WERI-Rb-1 (cell line): ENCODE measurements at regions not wholly inside any gene's neighbourhood (a gene's known extent, or its start where the extent isn't known, plus 50 kb on each side); places are given as distances from the start of the nearest gene placed in this dataset.

ENCODE experiments used
- DNase-seq: peaks from one replicate; pipeline ENCODE4 v3.0.0-alpha.2; 2020
- H3K27ac ChIP-seq: fragments of 250-450 bp; sonication (Bioruptor Pico); 2 replicates; pipeline ENCODE4 v1.5.1; 2020; ENCODE audit warnings: mild to moderate bottlenecking, moderate library complexity
- H3K27me3 ChIP-seq: fragments of 250-450 bp; sonication (Bioruptor Pico); 2 replicates; pipeline ENCODE4 v1.5.1; 2021; ENCODE audit warnings: mild to moderate bottlenecking, low read depth, moderate library complexity; ENCODE audit not compliant: insufficient read depth, severe bottlenecking
- H3K36me3 ChIP-seq: fragments of 250-450 bp; sonication (Bioruptor Pico); 2 replicates; pipeline ENCODE4 v1.5.1; 2020; ENCODE audit warnings: mild to moderate bottlenecking, moderate library complexity
- H3K4me3 ChIP-seq: 2 replicates; pipeline ENCODE4 v1.5.1; 2011; ENCODE audit warnings: low read depth, mild to moderate bottlenecking, control low read depth, low read length
- H3K9me3 ChIP-seq: fragments of 250-450 bp; sonication (Bioruptor Pico); 2 replicates; pipeline ENCODE4 v1.5.1; 2021; ENCODE audit warnings: mild to moderate bottlenecking, moderate library complexity; ENCODE audit not compliant: severe bottlenecking
- TF ChIP-seq, protein P1 (sequence below): IDR thresholded peaks from 2 replicates; pipeline ENCODE4 v1.5.1; 2011; ENCODE audit warnings: low read depth, mild to moderate bottlenecking, control low read depth, inconsistent platforms, low read length

DNA sequence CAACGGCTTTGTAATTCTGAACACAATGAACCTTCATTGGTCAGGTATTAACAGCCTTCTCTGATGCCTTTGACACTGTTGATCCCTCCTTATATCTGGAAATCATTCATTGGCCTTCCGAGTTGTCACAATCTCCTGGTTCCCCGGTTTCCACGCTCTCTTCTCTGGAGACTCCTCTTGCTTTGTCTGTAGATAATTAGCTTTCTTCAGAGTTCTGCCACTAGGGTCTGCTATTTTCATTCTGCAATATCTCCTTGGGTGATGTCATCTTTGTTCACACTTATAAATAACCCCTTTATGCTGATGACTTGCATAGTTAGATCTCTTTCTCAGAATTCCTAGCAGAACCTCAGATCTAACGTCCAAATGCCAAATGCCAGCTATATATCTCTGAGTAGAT, 583.8 kb upstream of the ZNF717 start:
- DNase-seq = no peak
- Histone ChIP-seq H3K27ac (no peak overlapping the region), H3K27me3 (no peaks in the 10 kb centered on the region)

GRCh38 chr3:76370749-76371520, 585.6 kb upstream of the ZNF717 start:
- Histone ChIP-seq H3K36me3 (no peaks in the 10 kb centered on the region), H3K27me3 (no peaks in the 10 kb centered on the region), H3K4me3 (no peak overlapping the region), H3K27ac (no peak overlapping the region), H3K9me3 (no peaks in the 10 kb centered on the region)
- no peak for DNase-seq
- TF ChIP-seq, protein P1, sequence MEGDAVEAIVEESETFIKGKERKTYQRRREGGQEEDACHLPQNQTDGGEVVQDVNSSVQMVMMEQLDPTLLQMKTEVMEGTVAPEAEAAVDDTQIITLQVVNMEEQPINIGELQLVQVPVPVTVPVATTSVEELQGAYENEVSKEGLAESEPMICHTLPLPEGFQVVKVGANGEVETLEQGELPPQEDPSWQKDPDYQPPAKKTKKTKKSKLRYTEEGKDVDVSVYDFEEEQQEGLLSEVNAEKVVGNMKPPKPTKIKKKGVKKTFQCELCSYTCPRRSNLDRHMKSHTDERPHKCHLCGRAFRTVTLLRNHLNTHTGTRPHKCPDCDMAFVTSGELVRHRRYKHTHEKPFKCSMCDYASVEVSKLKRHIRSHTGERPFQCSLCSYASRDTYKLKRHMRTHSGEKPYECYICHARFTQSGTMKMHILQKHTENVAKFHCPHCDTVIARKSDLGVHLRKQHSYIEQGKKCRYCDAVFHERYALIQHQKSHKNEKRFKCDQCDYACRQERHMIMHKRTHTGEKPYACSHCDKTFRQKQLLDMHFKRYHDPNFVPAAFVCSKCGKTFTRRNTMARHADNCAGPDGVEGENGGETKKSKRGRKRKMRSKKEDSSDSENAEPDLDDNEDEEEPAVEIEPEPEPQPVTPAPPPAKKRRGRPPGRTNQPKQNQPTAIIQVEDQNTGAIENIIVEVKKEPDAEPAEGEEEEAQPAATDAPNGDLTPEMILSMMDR = no peak

More for the DNA sequence above, 583.8 kb upstream of the ZNF717 start:
- H3K36me3 ChIP-seq = no peaks in the 10 kb centered on the region
- no peaks in the 10 kb centered on the region for H3K9me3 ChIP-seq
- H3K4me3 ChIP-seq = no peak overlapping the region
- TF ChIP-seq, protein P1 = peak; percentile 57

DNA sequence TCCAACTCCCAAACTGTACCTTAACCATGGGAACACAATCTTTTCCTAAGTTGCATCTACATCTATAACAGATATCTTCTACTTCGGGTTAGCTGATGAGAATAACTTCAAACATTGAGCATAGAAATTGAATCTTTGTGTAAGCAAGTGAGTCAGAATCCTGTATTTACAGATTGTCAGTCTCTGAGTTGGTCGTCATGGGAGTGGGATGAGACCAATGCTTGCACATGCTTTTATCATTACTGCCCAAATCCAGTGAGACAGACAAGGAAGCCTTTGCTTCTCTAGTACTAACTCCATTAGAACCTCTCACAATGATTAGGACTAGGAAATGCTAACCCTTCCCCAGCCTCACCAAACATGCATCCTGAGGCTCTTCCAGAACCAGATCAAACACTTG, 587.1 kb upstream of the ZNF717 start:
- H3K4me3 ChIP-seq = no peak overlapping the region
- TF ChIP-seq, protein P1 = no peak
- H3K9me3 ChIP-seq = no peaks in the 10 kb centered on the region
- no peaks in the 10 kb centered on the region for H3K27me3 ChIP-seq
- no peak overlapping the region for H3K27ac ChIP-seq
- H3K36me3 ChIP-seq = no peaks in the 10 kb centered on the region
- DNase-seq = no peak

DNA sequence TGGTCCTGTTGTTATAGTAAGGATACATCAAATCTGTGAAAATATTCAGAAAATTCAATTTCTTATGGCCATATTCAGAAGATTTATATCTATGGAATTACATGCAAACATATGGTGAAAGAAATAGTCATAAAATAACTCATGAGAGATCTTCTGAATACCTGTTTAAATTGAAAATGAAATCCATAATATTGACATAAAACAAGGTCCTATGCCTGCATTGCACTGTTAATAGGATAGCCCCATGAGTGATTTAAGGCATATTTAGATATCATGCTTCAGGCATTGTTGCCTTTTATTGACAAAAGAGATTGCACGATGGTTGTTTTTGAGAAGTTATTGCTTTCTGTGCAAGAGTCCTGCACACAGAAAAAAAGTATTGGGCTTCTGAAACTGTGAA, 591.7 kb upstream of the ZNF717 start:
- H3K9me3 ChIP-seq = no peaks in the 10 kb centered on the region

GRCh38 chr3:76378789-76379188, 593.4 kb upstream of the ZNF717 start:
- no peak for DNase-seq
- no peak overlapping the region for H3K27ac ChIP-seq
- no peaks in the 10 kb centered on the region for H3K9me3 ChIP-seq
- H3K36me3 ChIP-seq = no peaks in the 10 kb centered on the region
- H3K27me3 ChIP-seq = no peaks in the 10 kb centered on the region
- TF ChIP-seq, protein P1 = no peak
- no peak overlapping the region for H3K4me3 ChIP-seq

More for the DNA sequence above, 591.7 kb upstream of the ZNF717 start:
- DNase-seq = no peak
- H3K36me3 ChIP-seq = no peaks in the 10 kb centered on the region
- TF ChIP-seq, protein P1 = no peak
- no peaks in the 10 kb centered on the region for H3K27me3 ChIP-seq
- no peak overlapping the region for H3K27ac ChIP-seq
- no peak overlapping the region for H3K4me3 ChIP-seq

GRCh38 chr3:76383781-76384180, 598.4 kb upstream of the ZNF717 start:
- DNase-seq = peak; percentile 16
- Histone ChIP-seq H3K27me3 (no peaks in the 10 kb centered on the region), H3K36me3 (no peaks in the 10 kb centered on the region), H3K27ac (no peak overlapping the region), H3K9me3 (no peaks in the 10 kb centered on the region), H3K4me3 (no peak overlapping the region)
- TF ChIP-seq, protein P1 = no peak
